ENCODE measurements at regions not wholly inside any gene's neighbourhood (a gene's known extent, or its start where the extent isn't known, plus 50 kb on each side); places are given as distances from the start of the nearest gene placed in this dataset.

- TF ChIP-seq ZNF396 (CRISPR knock-in tag; IDR thresholded peaks at IDR 0.05; ENCODE audit: borderline replicate concordance) (no peak), ZNF416 (CRISPR knock-in tag; IDR thresholded peaks at IDR 0.05) (no peak), PRRX2 (CRISPR knock-in tag; IDR thresholded peaks at IDR 0.05) (no peak)
Measured at GRCh38 chr7:149713061-149713730, 60.2 kb downstream of the ZNF467 start (continued).

- ATAC-seq: no peak
- peaks cover 26% of the 10 kb centered on the region for H3K9me3 Mint-ChIP-seq
- H3K36me3 Mint-ChIP-seq: peaks cover 24% of the 10 kb centered on the region
- ChIA-PET CTCF (interaction anchor here (1.6 to 6.6 kb wide), 2 partner anchors 34 to 45 kb away, joined by 8 to 164 read pairs; no protein-coding TSS in a partner anchor), POLR2A (no interaction called here)
- no peak overlapping the region for H3K4me3 Mint-ChIP-seq
- H3K27me3 Mint-ChIP-seq (ENCODE audit: low read depth): peaks cover 17% of the 10 kb centered on the region
- H3K27ac Mint-ChIP-seq: no peak overlapping the region
- DNase-seq (ENCODE audit: low spot score): no peak
- H3K4me1 Mint-ChIP-seq: peaks cover 22% of the 10 kb centered on the region
- TF ChIP-seq CBFB (CRISPR knock-in tag; IDR thresholded peaks at IDR 0.05; ENCODE audit: low read depth) (no peak), ZNF138 (CRISPR knock-in tag; conservative IDR thresholded peaks at IDR 0.05) (no peak), FOXP4 (CRISPR knock-in tag; IDR thresholded peaks at IDR 0.05) (no peak), ZNF416 (CRISPR knock-in tag; IDR thresholded peaks at IDR 0.05) (no peak), CREM (CRISPR knock-in tag; IDR thresholded peaks at IDR 0.05) (no peak), E2F4 (CRISPR knock-in tag; IDR thresholded peaks at IDR 0.05; ENCODE audit: borderline replicate concordance, low read depth) (no peak), ZNF281 (CRISPR knock-in tag; IDR thresholded peaks at IDR 0.05) (no peak), TCF7 (CRISPR knock-in tag; IDR thresholded peaks at IDR 0.05; ENCODE audit: low read depth) (no peak)
- TF ChIP-seq, protein P1, sequence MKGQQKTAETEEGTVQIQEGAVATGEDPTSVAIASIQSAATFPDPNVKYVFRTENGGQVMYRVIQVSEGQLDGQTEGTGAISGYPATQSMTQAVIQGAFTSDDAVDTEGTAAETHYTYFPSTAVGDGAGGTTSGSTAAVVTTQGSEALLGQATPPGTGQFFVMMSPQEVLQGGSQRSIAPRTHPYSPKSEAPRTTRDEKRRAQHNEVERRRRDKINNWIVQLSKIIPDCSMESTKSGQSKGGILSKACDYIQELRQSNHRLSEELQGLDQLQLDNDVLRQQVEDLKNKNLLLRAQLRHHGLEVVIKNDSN (CRISPR knock-in tag; IDR thresholded peaks at IDR 0.05): no peak
- TF ChIP-seq, protein P2, sequence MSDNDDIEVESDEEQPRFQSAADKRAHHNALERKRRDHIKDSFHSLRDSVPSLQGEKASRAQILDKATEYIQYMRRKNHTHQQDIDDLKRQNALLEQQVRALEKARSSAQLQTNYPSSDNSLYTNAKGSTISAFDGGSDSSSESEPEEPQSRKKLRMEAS (CRISPR knock-in tag; IDR thresholded peaks at IDR 0.05): no peak
Measured at GRCh38 chr7:149708026-149708425, 65.4 kb downstream of the ZNF467 start.

DNA sequence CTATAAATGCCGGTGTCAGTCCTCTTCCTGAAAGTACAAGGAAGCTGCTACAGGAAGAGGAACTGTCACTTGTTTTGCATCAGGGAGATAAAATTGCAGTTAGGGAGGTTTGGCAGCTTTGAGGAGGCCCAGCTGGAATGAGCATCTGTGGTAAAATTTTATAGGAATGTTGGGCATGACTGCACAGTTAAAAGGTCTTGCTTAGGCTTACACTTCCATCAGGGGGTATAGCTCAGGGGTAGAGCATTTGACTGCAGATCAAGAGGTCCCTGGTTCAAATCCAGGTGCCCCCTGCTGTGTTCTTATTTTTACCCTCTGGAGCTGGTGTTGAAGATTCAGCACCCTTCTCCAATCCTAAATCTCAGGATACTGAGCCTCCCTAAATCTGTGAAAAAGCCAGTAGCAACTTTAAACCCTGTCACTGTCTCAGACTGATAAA lies 65.9 kb downstream of the ZNF467 start:
- H3K4me1 Mint-ChIP-seq: peaks cover 24% of the 10 kb centered on the region
- H3K9me3 Mint-ChIP-seq: peaks cover 26% of the 10 kb centered on the region
- ChIA-PET CTCF (interaction anchor here (0.8 to 6.6 kb wide), 3 partner anchors 26 to 45 kb away, joined by 3 to 164 read pairs (median 8); no protein-coding TSS in a partner anchor), POLR2A (no interaction called here)
- ATAC-seq: no peak
- no peak overlapping the region for H3K4me3 Mint-ChIP-seq
- H3K36me3 Mint-ChIP-seq: peaks cover 24% of the 10 kb centered on the region
- DNase-seq (ENCODE audit: low spot score): no peak
- H3K27ac Mint-ChIP-seq: no peak overlapping the region
- peaks cover 12% of the 10 kb centered on the region for H3K27me3 Mint-ChIP-seq (ENCODE audit: low read depth)
- TF ChIP-seq EMX1 (CRISPR knock-in tag; IDR thresholded peaks at IDR 0.05) (no peak), ZBTB43 (CRISPR knock-in tag; IDR thresholded peaks at IDR 0.05) (no peak), CBFB (CRISPR knock-in tag; IDR thresholded peaks at IDR 0.05; ENCODE audit: low read depth) (no peak), ZNF263 (CRISPR knock-in tag; IDR thresholded peaks at IDR 0.05; ENCODE audit: low read depth) (no peak), ZNF671 (CRISPR knock-in tag; IDR thresholded peaks at IDR 0.05) (no peak), SMAD3 (CRISPR knock-in tag; IDR thresholded peaks at IDR 0.05; ENCODE audit: borderline replicate concordance) (no peak), FOXJ3 (CRISPR knock-in tag; IDR thresholded peaks at IDR 0.05; ENCODE audit: borderline replicate concordance) (no peak), IRF2 (CRISPR knock-in tag; IDR thresholded peaks at IDR 0.05; ENCODE audit: borderline replicate concordance, low read depth) (no peak), TEAD1 (CRISPR knock-in tag; IDR thresholded peaks at IDR 0.05) (no peak), ZNF138 (CRISPR knock-in tag; conservative IDR thresholded peaks at IDR 0.05) (no peak)
- TF ChIP-seq, protein P3, sequence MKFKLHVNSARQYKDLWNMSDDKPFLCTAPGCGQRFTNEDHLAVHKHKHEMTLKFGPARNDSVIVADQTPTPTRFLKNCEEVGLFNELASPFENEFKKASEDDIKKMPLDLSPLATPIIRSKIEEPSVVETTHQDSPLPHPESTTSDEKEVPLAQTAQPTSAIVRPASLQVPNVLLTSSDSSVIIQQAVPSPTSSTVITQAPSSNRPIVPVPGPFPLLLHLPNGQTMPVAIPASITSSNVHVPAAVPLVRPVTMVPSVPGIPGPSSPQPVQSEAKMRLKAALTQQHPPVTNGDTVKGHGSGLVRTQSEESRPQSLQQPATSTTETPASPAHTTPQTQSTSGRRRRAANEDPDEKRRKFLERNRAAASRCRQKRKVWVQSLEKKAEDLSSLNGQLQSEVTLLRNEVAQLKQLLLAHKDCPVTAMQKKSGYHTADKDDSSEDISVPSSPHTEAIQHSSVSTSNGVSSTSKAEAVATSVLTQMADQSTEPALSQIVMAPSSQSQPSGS (CRISPR knock-in tag; IDR thresholded peaks at IDR 0.05; ENCODE audit: borderline replicate concordance, low read depth): no peak
